ENCODE measurements at regions not wholly inside any gene's neighbourhood (a gene's known extent, or its start where the extent isn't known, plus 50 kb on each side); places are given as distances from the start of the nearest gene placed in this dataset.

DNA sequence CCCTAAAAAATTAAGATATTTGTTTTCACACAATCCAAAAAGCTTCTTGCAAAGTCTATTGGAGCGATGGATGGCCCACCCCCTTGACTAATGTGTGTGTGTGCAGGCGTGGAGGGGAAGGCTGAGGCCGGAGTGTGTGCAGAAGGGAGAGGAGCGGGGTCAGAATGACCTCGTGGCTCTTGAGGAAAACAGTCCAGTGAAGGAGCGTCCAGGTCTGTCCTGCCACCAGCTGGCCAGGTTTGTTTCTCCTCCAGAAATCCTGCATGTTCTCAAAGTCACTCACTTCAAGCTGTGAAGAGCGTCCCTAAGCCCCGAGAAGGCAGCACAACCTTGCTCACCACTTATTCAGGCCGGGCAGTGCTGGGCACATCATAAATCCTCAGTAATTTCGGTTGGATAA, 69.5 kb upstream of the SSX2IP start:
- TF ChIP-seq, protein P1, sequence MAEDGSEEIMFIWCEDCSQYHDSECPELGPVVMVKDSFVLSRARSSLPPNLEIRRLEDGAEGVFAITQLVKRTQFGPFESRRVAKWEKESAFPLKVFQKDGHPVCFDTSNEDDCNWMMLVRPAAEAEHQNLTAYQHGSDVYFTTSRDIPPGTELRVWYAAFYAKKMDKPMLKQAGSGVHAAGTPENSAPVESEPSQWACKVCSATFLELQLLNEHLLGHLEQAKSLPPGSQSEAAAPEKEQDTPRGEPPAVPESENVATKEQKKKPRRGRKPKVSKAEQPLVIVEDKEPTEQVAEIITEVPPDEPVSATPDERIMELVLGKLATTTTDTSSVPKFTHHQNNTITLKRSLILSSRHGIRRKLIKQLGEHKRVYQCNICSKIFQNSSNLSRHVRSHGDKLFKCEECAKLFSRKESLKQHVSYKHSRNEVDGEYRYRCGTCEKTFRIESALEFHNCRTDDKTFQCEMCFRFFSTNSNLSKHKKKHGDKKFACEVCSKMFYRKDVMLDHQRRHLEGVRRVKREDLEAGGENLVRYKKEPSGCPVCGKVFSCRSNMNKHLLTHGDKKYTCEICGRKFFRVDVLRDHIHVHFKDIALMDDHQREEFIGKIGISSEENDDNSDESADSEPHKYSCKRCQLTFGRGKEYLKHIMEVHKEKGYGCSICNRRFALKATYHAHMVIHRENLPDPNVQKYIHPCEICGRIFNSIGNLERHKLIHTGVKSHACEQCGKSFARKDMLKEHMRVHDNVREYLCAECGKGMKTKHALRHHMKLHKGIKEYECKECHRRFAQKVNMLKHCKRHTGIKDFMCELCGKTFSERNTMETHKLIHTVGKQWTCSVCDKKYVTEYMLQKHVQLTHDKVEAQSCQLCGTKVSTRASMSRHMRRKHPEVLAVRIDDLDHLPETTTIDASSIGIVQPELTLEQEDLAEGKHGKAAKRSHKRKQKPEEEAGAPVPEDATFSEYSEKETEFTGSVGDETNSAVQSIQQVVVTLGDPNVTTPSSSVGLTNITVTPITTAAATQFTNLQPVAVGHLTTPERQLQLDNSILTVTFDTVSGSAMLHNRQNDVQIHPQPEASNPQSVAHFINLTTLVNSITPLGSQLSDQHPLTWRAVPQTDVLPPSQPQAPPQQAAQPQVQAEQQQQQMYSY (CRISPR knock-in tag; IDR thresholded peaks at IDR 0.05): no peak
- TF ChIP-seq TP53 (CRISPR knock-in tag; IDR thresholded peaks at IDR 0.05) (no peak), IRF2 (CRISPR knock-in tag; IDR thresholded peaks at IDR 0.05; ENCODE audit: borderline replicate concordance, low read depth) (no peak), ETV6 (CRISPR knock-in tag; IDR thresholded peaks at IDR 0.05) (no peak), ZNF138 (CRISPR knock-in tag; conservative IDR thresholded peaks at IDR 0.05) (no peak), NR2C2 (CRISPR knock-in tag; IDR thresholded peaks at IDR 0.05) (no peak), MXD4 (CRISPR knock-in tag; IDR thresholded peaks at IDR 0.05; ENCODE audit: borderline replicate concordance) (no peak), ZNF416 (CRISPR knock-in tag; IDR thresholded peaks at IDR 0.05) (no peak), NR3C1 (CRISPR knock-in tag; conservative IDR thresholded peaks at IDR 0.05; ENCODE audit: low read depth) (no peak), SP1 (CRISPR knock-in tag; conservative IDR thresholded peaks at IDR 0.05) (no peak), EMX1 (CRISPR knock-in tag; IDR thresholded peaks at IDR 0.05) (no peak), ZNF219 (CRISPR knock-in tag; IDR thresholded peaks at IDR 0.05; ENCODE audit: borderline replicate concordance) (no peak), OVOL2 (CRISPR knock-in tag; IDR thresholded peaks at IDR 0.05; ENCODE audit: borderline replicate concordance) (no peak), ZBTB21 (CRISPR knock-in tag; IDR thresholded peaks at IDR 0.05; ENCODE audit: borderline replicate concordance) (no peak), GRHL2 (CRISPR knock-in tag; IDR thresholded peaks at IDR 0.05; ENCODE audit: insufficient replicate concordance, severe bottlenecking) (no peak)
- TF ChIP-seq, protein P2, sequence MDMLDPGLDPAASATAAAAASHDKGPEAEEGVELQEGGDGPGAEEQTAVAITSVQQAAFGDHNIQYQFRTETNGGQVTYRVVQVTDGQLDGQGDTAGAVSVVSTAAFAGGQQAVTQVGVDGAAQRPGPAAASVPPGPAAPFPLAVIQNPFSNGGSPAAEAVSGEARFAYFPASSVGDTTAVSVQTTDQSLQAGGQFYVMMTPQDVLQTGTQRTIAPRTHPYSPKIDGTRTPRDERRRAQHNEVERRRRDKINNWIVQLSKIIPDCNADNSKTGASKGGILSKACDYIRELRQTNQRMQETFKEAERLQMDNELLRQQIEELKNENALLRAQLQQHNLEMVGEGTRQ (CRISPR knock-in tag; IDR thresholded peaks at IDR 0.05): no peak
- TF ChIP-seq, protein P3, sequence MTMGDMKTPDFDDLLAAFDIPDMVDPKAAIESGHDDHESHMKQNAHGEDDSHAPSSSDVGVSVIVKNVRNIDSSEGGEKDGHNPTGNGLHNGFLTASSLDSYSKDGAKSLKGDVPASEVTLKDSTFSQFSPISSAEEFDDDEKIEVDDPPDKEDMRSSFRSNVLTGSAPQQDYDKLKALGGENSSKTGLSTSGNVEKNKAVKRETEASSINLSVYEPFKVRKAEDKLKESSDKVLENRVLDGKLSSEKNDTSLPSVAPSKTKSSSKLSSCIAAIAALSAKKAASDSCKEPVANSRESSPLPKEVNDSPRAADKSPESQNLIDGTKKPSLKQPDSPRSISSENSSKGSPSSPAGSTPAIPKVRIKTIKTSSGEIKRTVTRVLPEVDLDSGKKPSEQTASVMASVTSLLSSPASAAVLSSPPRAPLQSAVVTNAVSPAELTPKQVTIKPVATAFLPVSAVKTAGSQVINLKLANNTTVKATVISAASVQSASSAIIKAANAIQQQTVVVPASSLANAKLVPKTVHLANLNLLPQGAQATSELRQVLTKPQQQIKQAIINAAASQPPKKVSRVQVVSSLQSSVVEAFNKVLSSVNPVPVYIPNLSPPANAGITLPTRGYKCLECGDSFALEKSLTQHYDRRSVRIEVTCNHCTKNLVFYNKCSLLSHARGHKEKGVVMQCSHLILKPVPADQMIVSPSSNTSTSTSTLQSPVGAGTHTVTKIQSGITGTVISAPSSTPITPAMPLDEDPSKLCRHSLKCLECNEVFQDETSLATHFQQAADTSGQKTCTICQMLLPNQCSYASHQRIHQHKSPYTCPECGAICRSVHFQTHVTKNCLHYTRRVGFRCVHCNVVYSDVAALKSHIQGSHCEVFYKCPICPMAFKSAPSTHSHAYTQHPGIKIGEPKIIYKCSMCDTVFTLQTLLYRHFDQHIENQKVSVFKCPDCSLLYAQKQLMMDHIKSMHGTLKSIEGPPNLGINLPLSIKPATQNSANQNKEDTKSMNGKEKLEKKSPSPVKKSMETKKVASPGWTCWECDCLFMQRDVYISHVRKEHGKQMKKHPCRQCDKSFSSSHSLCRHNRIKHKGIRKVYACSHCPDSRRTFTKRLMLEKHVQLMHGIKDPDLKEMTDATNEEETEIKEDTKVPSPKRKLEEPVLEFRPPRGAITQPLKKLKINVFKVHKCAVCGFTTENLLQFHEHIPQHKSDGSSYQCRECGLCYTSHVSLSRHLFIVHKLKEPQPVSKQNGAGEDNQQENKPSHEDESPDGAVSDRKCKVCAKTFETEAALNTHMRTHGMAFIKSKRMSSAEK (CRISPR knock-in tag; IDR thresholded peaks at IDR 0.05; ENCODE audit: borderline replicate concordance): no peak
- TF ChIP-seq, protein P4, sequence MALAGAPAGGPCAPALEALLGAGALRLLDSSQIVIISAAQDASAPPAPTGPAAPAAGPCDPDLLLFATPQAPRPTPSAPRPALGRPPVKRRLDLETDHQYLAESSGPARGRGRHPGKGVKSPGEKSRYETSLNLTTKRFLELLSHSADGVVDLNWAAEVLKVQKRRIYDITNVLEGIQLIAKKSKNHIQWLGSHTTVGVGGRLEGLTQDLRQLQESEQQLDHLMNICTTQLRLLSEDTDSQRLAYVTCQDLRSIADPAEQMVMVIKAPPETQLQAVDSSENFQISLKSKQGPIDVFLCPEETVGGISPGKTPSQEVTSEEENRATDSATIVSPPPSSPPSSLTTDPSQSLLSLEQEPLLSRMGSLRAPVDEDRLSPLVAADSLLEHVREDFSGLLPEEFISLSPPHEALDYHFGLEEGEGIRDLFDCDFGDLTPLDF (CRISPR knock-in tag; IDR thresholded peaks at IDR 0.05): no peak
- TF ChIP-seq, protein P5, sequence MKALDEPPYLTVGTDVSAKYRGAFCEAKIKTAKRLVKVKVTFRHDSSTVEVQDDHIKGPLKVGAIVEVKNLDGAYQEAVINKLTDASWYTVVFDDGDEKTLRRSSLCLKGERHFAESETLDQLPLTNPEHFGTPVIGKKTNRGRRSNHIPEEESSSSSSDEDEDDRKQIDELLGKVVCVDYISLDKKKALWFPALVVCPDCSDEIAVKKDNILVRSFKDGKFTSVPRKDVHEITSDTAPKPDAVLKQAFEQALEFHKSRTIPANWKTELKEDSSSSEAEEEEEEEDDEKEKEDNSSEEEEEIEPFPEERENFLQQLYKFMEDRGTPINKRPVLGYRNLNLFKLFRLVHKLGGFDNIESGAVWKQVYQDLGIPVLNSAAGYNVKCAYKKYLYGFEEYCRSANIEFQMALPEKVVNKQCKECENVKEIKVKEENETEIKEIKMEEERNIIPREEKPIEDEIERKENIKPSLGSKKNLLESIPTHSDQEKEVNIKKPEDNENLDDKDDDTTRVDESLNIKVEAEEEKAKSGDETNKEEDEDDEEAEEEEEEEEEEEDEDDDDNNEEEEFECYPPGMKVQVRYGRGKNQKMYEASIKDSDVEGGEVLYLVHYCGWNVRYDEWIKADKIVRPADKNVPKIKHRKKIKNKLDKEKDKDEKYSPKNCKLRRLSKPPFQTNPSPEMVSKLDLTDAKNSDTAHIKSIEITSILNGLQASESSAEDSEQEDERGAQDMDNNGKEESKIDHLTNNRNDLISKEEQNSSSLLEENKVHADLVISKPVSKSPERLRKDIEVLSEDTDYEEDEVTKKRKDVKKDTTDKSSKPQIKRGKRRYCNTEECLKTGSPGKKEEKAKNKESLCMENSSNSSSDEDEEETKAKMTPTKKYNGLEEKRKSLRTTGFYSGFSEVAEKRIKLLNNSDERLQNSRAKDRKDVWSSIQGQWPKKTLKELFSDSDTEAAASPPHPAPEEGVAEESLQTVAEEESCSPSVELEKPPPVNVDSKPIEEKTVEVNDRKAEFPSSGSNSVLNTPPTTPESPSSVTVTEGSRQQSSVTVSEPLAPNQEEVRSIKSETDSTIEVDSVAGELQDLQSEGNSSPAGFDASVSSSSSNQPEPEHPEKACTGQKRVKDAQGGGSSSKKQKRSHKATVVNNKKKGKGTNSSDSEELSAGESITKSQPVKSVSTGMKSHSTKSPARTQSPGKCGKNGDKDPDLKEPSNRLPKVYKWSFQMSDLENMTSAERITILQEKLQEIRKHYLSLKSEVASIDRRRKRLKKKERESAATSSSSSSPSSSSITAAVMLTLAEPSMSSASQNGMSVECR (CRISPR knock-in tag; IDR thresholded peaks at IDR 0.05; ENCODE audit: borderline replicate concordance): no peak
- TF ChIP-seq, protein P6, sequence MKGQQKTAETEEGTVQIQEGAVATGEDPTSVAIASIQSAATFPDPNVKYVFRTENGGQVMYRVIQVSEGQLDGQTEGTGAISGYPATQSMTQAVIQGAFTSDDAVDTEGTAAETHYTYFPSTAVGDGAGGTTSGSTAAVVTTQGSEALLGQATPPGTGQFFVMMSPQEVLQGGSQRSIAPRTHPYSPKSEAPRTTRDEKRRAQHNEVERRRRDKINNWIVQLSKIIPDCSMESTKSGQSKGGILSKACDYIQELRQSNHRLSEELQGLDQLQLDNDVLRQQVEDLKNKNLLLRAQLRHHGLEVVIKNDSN (CRISPR knock-in tag; IDR thresholded peaks at IDR 0.05): no peak
- Mint-ChIP-seq H3K4me1 (peaks cover 48% of the 10 kb centered on the region), H3K36me3 (no peaks in the 10 kb centered on the region), H3K27me3 (ENCODE audit: low read depth) (peaks cover under 1% of the 10 kb centered on the region), H3K4me3 (no peak overlapping the region), H3K9me3 (peaks cover under 1% of the 10 kb centered on the region; the same call in 1 of the 2 replicates), H3K27ac (no peak overlapping the region)
- ATAC-seq (no peak), DNase-seq (ENCODE audit: low spot score) (no peak)
- POLR2A ChIA-PET: no interaction called here
- CTCF ChIA-PET: interaction anchor here (0.6 to 5.2 kb wide), 5 partner anchors 12 to 177 kb away, joined by 3 to 44 read pairs (median 3); no protein-coding TSS in a partner anchor

Data from WTC11 (cell line).